GM12873 (cell line): ENCODE measurements at regions not wholly inside any gene's neighbourhood (a gene's known extent, or its start where the extent isn't known, plus 50 kb on each side); places are given as distances from the start of the nearest gene placed in this dataset.

Source experiments
- TF ChIP-seq, protein P1 (sequence below): IDR thresholded peaks from 2 replicates; pipeline ENCODE4 v1.5.1; 2012; ENCODE audit warnings: low read depth, mild to moderate bottlenecking, moderate library complexity, low read length, control low read depth; ENCODE audit not compliant: insufficient read depth; ENCODE audit errors: missing control alignments

DNA sequence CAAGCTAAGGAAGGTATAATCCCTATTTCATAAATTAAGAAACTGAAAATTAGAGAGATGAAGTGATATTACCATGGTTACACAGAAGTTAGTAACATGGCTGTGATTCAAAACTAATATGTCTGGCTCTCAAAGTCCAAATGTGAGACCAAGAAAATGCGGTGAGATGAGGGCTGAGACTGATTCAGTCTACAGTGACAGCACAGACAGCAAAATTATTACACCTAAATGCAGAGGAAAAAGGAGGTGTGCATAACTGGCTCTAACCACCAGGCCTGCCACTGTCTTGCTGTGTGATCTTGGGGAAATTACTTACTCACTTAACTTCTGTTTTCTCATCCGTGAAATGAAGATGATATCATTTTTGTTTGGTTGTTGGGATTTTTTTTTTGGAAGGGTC, 270.0 kb upstream of the SOX9 start:
- TF ChIP-seq, protein P1, sequence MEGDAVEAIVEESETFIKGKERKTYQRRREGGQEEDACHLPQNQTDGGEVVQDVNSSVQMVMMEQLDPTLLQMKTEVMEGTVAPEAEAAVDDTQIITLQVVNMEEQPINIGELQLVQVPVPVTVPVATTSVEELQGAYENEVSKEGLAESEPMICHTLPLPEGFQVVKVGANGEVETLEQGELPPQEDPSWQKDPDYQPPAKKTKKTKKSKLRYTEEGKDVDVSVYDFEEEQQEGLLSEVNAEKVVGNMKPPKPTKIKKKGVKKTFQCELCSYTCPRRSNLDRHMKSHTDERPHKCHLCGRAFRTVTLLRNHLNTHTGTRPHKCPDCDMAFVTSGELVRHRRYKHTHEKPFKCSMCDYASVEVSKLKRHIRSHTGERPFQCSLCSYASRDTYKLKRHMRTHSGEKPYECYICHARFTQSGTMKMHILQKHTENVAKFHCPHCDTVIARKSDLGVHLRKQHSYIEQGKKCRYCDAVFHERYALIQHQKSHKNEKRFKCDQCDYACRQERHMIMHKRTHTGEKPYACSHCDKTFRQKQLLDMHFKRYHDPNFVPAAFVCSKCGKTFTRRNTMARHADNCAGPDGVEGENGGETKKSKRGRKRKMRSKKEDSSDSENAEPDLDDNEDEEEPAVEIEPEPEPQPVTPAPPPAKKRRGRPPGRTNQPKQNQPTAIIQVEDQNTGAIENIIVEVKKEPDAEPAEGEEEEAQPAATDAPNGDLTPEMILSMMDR, result no peak

DNA sequence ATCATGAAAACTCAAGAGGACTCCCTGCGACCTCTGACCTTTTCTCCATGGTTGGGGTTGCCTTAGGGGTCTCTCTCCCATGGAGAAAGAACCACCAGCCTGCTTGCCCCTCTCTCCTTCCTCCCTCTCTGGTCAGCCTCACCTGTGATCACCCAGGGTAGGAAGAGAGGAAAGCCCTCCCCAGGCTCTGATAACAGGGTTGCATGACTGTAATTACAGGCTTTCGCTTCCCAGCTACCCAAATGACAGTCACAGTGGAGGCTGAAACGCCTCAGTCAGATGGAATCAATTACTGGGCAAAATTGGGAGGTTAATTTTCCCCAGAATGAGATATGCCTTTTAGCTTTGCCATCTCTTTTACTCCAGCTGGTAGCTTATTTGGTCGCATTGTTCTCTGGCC, 265.8 kb upstream of the SOX9 start:
- TF ChIP-seq, protein P1, result no peak

DNA sequence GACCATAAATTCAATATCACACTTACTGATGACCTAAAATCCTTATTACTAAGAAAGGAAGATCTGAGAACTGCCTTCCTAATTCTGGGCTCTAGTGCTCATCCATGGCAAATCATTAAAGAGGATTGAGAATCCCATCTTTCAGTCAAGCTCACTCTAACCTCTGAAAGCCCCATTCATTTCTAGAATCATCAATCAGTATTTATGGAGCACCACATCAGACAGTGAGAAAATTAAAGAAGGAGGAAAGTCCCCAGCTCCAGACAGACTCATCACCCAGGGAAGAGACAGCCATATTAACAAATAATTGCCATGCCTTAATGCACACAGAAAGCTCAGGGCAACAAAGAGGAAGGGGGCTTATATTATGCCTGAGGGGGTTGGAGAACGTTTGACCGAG, 256.1 kb upstream of the SOX9 start:
- TF ChIP-seq, protein P1, result no peak

DNA sequence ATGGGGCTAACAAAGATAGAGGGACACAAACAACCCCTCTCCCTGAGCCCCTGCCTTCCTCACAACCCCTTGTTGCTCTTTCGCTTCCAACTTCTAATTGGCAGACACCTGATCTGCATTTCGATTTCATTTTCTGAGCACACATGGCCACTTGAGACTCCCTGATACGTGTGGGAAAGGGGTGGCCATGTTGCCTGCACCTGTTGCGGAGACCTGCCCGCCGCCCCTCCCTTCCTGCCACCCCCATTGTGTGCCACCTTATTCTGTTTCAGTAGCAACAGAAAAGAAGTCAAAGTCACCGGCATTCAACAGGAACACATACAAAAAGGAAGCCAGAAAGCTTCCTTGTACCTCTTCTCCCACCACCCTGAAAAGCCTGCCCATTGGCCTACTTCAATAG, 254.7 kb upstream of the SOX9 start:
- TF ChIP-seq, protein P1, result no peak

DNA sequence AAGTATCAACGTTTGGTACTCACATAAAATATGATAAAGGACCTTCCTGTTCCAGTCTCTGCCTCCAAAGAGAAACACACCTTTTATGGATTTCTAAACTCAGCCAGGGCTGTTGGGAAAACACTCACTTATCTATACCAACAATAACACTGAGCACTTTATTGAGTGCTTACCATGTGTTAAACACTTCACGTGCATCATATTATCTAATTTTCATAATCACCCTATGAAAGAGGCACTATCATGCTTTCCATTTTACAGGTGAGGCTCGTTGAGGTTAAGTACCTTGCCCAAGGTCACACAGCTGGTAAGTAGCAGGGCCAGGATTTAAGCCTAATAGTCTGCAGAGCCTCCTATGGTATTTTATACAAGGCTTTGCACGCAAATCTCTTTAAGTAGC, 251.5 kb upstream of the SOX9 start:
- TF ChIP-seq, protein P1, result no peak

DNA sequence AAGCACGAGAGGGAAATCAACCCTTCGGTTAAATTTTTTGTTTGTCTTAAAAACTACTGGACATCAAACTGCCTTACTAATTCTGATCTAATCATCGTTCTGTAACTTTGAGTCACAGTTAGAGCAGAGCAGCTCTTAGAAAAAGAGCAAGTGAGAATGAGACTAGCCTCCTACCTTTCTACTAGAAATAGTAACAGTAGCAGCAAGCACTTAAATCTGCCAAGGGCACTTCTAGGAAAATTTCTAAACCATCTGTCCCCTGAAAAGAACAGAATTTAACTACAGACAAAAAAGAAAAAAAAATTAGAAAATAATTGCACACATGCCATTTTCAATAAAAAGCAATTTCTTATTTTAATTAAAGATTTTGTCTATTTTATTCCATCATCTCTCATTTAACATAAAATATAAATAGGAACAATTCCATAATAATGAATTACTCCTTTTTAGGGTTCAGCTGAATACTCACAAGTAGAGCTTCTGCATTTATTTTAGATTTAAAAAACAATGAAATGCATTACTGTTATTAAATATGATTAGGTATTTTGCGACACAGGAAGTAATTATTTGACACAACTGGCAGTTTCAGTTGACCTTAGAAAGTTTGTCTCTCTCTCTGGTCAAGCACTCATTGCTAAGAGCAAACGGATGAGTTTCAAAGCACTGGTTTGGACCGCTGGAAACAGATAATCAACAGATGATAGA, 250.8 kb upstream of the SOX9 start:
- TF ChIP-seq, protein P1, result no peak

DNA sequence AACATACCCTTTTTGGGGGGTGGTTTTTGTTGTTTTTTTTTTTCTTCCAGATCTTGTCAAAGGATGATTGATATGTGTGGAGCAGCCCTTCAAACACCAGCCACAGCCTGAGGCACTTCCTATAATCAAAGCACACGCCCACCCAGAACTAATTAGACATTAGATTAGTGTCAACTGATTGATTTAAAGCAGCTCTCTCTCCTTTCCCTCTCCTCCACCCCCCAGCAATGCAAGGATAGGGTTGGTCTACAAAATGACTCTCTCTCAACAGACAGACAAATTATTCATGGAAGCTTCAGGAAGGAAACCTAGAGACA, 250.3 kb upstream of the SOX9 start:
- TF ChIP-seq, protein P1, result no peak
